ENCODE measurements at regions not wholly inside any gene's neighbourhood (a gene's known extent, or its start where the extent isn't known, plus 50 kb on each side); places are given as distances from the start of the nearest gene placed in this dataset.

- no peak for TF ChIP-seq CTCF (IDR thresholded peaks at IDR 0.05; ENCODE audit: control insufficient read depth, extremely low read depth, insufficient read depth)
- H3K4me3 ChIP-seq (ENCODE audit: low read depth, low read length), result no peak overlapping the region
- peak; percentile 54 for DNase-seq (ENCODE audit: low read depth)
These were observed 271.8 kb upstream of the SMARCA2 start for GRCh38 chr9:1743121-1743960.

GRCh38 chr9:1745980-1746379 lies 269.2 kb upstream of the SMARCA2 start:
- no peak for TF ChIP-seq CTCF (IDR thresholded peaks at IDR 0.05; ENCODE audit: control insufficient read depth, extremely low read depth, insufficient read depth)
- DNase-seq (ENCODE audit: low read depth), result no peak
- H3K4me3 ChIP-seq (ENCODE audit: low read depth, low read length), result no peak overlapping the region

- H3K4me3 ChIP-seq (ENCODE audit: low read depth, low read length), result no peak overlapping the region
- no peak for TF ChIP-seq CTCF (IDR thresholded peaks at IDR 0.05; ENCODE audit: control insufficient read depth, extremely low read depth, insufficient read depth)
- no peak for DNase-seq (ENCODE audit: low read depth)
These were observed 267.7 kb upstream of the SMARCA2 start for GRCh38 chr9:1747417-1747967.

DNA sequence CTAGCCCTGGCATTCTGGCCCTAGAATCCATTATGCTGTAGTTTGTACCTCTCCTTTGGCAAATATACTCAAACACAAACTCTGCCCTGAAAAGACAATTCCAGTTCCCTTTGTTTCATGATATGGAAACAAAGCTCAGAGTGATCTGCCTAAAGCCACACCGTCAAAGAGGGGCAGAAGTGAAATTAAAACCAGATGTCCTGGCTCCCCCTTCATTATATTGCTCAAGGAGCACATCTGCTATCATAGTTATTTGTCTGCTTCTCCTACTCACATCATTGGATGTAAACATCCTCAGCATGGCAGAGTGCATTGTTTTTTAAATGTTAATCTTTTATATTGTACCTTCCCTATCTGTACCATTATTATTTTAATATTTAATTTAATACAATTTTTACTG lies 266.7 kb upstream of the SMARCA2 start:
- no peak overlapping the region for H3K4me3 ChIP-seq (ENCODE audit: low read depth, low read length)
- DNase-seq (ENCODE audit: low read depth), result no peak
- no peak for TF ChIP-seq CTCF (IDR thresholded peaks at IDR 0.05; ENCODE audit: control insufficient read depth, extremely low read depth, insufficient read depth)

DNA sequence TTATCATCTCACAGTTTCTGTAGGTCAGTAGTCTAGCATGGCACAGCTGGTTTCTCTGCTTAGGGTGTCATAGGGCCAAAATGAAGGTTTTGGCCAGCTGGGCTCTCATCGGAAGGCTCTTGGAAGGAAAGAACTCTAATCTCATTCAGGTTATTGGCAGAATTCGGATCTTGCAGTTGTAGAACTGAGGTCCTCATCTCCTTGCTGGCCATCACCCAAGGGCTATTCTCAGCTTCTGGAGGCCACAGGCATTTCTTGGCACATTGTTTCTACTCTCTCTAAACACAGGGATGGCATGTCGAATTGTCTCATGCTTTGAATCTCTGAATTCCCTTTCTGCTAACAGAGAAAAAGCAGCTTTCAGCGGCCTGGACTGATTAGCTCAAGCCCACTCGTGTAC lies 258.0 kb upstream of the SMARCA2 start:
- DNase-seq (ENCODE audit: low read depth), result no peak
- no peak for TF ChIP-seq CTCF (IDR thresholded peaks at IDR 0.05; ENCODE audit: control insufficient read depth, extremely low read depth, insufficient read depth)
- H3K4me3 ChIP-seq (ENCODE audit: low read depth, low read length), result no peak overlapping the region

DNA sequence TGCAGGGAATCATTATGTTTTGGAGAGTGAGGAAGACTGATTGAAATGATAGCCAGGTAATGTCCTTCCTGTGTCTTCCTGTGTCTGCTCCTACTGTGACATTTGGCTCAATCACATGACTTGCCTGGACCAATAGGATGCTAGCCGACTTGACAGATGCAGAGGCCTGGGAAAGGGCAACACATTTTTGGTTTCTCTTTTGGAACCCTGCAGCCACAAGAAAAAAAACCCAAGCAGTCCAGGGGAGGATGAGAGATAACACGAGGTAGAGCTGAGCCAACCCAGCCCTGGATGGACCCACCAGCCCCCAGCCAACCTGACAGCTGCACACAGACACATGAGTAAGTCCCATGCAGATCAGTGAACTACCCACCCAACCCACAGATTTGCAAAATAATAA lies 256.1 kb upstream of the SMARCA2 start:
- no peak overlapping the region for H3K4me3 ChIP-seq (ENCODE audit: low read depth, low read length)
- no peak for DNase-seq (ENCODE audit: low read depth)
- no peak for TF ChIP-seq CTCF (IDR thresholded peaks at IDR 0.05; ENCODE audit: control insufficient read depth, extremely low read depth, insufficient read depth)
